ENCODE measurements at regions not wholly inside any gene's neighbourhood (a gene's known extent, or its start where the extent isn't known, plus 50 kb on each side); places are given as distances from the start of the nearest gene placed in this dataset.
A peak's percentile ranks its signal among the peaks of the same experiment; 100 is the strongest.

DNA sequence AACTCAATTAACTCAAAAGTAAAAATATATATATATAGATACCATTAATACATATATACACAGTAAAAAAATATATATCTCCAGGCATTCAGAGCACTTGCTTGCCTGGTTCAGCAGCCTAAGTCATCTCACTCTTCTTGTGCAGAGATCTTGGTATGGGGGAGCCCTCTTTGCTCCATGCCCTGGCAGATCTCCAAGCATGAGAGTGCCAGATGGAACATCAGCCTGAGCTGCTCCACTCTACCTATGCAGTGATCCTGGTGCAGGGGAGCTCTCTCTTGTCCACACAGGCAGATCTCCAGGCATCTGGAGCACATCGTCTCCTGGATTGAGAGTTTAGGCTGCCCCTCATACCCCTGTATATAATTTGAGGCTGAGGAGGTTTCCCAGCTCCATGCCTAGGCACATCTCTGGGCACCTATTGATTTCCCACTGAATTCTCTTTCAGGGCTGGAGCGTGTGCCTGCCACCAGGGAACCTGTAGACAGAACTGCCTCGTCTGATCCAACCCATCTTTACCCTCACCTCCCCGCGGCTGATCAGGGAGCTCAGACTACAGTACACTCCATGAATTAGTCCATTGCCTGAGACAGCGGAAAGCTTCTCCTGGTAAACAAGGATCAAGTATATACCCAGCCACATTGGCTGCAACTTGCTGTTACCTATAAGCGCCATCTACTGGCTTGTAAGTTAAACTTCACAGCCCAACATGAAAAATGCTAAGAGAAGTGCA is 342.4 kb upstream of the GRIA1 start:
- DNase-seq, result no peak

DNA sequence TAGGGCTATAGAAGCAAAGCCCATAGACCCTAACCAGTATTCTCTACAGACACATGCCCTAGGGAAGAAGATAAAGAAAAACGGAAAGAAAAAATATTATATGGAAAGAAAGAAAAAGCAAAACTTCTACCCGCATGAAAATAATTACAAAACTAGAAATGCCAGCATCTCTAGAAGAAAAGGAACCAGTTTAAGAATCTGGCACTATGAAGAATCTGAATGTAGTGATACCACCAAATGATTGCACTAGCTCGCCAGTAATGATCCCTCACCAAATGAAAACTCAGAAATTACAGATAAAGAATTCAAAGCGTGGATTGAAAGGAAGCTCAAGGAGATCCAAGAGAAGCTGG is 341.9 kb upstream of the GRIA1 start:
- DNase-seq, result no peak

DNA sequence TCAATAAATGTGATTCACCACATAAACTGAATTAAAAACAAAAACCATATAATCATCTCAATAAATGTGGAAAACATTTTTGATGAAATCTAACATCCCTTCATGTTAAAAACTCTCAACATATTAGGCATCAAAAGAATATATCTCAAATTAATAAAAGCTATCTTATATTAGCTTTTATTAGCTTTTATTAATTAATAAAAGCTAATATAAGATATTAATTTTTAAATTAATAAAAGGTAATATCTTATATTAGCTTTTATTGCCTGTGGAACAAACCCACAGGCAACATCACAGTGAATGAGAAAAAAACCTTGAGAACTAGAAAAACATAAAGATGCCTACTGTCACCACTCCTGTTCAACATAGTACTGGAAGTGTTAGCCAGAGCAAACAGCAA is 338.9 kb upstream of the GRIA1 start:
- no peak for DNase-seq

DNA sequence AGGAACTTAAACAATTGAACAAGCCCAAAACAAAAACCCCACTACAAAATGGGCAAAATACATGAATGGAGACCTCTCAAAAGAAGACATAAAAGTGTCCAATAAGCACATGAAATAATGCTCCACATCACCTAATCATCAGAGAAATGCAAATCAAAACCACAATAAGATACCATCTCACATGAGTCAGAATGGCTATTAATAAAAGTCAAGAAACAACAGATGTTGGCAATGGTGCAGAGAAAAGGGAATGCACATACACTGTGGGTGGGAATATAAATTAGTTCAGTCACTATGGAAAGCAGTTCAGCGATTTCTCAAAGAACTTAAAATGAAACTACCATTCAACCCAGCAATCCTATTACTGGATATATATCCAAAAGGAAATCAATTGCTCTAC is 337.4 kb upstream of the GRIA1 start:
- no peak for DNase-seq

DNA sequence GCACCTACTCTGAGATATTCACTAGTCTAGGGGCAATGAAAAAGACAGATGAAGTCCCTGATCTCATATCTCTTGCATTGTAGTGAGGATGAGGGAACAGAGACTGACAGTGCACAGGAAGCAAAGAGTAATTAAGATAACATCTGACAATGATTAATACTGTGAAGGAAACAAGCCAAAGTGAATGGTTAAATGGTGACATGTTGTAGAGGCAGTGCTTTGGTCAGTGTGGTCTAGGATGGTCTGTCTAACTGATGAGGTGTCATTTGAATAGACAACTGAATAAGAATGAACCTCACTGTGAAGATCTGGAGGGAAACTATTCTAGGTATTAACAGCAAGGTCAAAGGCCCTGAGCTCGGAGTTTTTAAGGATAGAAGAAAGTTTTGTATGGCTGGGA is 333.3 kb upstream of the GRIA1 start:
- no peak for DNase-seq

DNA sequence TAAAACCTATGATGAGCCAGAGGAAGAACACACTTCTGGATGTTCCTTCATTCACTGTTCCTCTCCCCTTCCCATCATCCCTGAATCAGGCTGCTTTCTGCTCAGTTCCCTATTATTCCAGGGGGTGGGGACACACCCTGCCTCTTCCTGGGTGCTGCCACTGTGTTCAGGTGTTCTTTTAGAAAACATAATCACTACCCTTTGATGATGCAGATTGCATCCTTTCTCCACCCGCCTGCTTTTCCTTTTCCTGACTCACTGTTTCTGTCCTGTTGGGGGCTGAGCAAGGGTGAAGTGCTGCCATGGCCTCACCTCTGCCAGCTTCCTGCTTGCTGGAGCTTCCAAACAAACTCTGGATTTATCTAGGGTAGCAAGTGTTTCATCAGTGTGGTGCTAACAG is 331.9 kb upstream of the GRIA1 start:
- DNase-seq, result no peak

DNA sequence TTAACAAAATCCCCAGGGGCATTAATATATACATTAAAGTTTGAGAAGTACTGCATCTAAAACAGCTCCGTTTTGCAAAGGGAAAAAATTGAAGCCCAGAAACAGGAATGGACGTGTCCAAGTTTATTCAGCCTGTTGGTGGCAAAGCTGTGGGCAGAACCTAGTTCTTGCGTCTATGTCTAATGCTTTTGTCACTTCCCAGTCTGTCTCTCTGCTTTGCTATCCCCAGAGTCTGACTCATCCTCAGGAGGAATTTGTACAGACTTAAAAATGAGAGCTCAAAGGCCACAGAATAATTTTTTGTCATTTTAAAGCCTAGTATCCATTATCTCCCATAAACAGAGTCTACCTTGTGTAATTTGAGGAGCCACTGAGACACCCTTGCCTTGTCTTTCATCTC is 330.9 kb upstream of the GRIA1 start:
- DNase-seq, result no peak

DNA sequence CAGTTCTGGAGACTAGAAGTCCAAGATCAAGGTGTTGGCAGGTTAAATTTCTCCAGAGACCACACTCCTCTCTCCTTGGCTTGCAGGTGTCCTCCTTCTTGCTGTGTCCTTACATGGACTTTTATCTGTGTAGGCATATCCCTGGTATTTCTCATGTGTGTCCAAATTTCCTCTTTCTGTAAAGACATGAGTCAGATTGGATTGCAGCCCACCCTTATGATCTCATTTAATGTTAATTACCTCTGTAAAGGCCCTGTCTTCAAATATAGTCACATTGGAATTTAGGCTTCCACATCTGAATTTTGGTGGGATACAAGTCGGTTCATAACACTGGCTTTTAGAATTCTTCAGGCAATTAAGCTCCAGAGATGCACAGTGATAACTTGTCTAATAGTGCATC is 322.2 kb upstream of the GRIA1 start:
- no peak for DNase-seq

DNA sequence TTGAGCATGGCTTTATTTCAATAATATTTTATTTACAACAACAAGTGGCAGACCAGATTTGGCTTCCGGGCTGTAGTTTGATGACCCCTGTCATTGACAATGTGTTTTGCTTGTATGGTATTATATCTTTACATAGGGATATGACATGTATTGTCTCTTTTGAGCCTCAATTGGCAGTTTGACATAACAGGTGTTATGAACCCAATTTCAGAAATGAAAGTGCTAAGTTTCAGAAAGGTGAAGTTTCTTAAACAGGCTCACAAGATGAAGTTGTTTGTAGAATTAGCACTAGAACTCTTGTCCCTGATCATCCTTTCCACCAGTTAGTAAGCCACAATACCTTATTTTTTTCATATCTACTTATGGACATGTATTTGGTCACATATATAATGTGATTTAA is 303.0 kb upstream of the GRIA1 start:
- DNase-seq, result no peak

DNA sequence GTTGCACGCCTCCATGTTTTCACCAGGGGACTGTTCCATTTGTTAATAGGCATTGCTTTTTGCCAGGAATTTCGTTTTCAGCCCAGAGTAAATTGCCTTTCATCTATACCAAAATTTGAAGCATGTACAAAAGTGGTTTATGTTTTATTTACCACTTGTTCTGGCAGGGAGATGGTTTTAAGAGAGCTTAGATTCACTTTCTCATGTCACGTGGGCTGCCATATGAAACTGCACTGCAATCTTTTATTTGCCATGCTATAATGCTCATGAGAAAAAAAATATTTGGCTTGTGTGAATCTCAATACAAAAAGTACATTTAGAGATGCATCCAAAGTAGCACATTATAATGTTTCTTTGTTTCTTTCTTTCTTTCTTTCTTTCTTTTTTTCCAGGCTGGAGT is 284.1 kb upstream of the GRIA1 start:
- DNase-seq, result no peak

DNA sequence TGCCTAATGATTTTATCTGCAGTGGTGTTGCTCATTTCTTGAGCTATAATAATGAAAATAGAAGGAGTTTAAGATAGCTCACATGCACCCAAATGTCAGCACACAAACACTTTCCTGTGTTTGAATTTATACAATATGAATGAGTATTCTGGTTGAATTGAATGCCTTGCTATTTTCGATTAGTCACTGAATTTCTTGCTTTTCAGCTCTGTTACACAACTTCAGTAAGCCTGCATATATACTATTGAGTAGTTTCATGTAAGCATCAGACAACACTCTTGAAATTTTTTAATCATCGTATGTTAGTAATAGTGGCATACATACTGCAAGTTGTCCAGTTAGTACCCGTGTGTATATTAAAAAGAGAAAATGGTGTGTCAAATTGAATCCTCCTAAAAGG is 281.5 kb upstream of the GRIA1 start:
- no peak for DNase-seq

DNA sequence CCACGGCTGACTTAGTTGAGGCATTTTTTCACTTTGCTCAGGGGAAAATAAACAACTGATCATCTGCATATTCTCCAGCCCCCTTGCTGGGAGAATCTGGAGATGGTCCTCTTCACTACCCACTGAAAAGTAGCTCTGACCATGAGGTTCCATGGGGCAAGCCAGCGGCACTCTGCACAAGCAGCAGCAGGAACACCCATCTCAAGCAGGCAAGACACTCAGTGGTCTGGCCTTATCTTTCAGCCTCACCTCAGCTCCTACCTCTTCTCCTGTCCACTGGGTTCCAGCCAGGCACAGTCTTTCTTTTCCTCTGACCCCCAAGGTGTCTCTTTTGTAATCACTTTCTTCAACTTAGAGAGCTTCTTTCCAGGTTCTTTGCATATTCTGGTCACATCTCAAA is 280.8 kb upstream of the GRIA1 start:
- no peak for DNase-seq

DNA sequence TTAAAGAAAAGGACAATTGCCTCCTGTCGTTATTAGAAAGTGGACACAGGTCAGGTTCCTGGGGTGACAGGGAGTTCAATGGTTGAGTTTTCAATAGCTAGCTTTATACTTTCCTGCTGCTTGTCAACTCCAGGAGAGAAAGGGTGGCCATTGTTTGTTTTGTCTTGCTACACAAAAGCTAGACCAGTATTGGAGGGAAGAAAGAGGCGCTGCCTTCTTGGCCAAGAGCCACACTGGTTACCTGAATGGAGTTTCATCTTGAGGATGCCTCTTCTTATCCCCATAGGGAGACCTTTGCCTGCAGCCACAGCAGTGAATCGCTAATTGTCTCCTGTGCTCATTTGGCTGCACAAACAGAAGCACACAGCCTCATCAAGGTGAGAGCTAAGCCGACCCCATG is 279.4 kb upstream of the GRIA1 start:
- DNase-seq, result no peak

DNA sequence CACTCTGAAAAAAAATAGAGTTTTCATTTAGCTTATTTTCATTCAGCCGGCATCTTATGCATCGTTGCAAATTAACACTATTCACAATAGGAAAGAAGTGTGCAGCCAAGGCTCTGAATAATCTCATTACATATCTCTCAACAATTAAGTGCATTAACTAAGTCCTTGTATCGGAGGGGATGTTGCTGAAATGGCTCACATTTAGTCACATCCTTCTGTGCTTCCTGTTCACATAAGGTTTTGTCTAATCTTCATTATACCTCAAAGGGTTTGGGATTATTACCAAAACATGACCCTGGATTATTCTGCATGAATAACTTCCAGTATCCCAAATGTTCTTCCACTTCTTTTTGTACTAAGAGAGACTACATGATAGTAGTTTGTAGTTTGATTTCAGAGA is 278.0 kb upstream of the GRIA1 start:
- DNase-seq, result no peak

DNA sequence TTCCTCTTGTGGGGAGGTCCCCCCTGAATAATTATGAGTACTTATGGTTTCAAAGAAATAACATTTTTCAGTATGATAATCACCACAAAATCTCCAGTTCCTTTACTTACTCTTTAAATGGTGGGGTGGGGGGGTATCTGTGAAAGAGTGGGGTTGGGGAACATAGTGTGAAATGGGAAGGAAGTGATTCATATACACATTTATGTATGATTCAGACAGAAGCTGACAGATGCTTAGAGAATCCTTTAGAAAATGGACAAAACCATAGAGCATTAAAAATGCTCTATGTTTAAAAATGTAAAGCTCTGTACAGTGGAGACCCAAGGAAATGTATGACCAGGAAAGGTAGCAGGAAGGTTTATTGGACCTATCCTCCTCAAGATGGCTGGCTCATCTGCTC is 267.5 kb upstream of the GRIA1 start:
- no peak for DNase-seq

DNA sequence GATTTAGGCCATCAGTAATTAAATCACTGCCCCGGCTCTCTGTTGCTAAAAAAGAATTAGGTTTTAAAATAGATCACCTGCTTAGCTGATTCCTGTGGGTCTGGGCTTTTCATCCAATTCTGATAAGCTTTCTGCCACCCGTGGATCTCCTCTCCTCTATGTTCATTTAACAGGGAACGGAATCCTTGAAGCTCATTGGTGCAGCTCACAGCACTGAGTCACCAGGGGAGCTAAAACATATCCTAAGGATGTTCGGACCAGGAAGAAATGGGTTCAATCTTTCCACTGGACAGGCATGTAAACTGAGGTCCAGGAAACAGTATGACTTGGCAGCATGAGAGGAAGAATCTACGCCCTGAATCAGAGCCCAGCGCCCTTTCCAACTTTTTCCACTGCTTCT is 267.1 kb upstream of the GRIA1 start:
- no peak for DNase-seq

DNA sequence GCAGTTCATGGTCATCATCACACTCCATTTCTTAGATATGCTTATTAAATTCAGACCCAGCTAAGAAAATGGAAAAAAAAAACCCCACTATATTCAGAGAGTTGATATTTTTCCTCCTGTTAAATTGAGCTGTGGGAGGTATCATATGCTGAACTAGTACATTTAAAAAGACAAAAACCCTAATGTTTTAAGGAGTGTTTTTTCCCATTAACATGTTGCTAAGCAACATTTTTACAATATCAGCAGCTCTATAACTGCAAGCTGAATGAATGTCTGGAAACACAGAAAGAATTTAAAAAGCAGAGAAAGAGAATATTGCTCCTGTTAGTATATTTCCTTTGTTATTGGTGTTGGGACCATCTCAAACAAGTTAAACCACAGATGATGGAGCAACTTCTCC is 265.8 kb upstream of the GRIA1 start:
- DNase-seq, result no peak

DNA sequence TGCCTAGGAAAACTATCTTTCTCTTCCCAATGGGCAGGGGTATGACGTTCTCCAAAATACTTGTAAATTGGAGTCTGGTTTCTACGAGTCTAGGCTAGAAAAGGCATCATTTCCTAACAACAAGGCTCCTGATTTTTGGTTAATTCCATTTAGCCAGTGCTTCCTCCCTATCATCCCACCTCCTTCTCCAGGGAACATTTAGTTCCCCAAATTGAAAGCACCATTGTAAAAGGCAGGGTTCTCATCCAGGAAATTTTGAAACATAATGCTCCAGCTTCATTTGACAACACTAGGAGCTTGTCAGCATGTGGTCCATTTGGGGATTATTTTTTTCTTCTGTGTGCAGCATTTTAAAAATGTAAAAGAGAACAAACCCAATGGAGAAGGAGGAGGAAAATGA is 256.5 kb upstream of the GRIA1 start:
- DNase-seq, result no peak

DNA sequence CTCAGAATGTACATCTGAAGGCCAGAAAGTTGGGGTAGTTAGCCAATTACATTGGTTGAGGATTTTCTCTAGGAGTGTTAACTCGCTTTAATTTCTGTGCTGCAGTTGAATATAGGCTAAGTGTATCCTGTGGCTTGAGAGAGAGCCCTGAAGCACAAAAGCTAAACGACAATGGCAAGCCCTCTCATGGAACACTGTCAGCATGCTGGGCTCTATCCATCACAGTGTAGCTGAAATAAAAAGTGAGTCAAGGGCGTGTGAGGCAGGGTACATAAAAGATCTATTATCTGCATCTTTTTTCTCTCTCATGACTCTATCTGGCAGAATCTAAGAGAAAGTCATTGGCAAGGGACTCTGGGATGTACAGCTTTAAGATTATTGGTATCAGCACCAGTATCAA is 254.2 kb upstream of the GRIA1 start:
- DNase-seq, result no peak

DNA sequence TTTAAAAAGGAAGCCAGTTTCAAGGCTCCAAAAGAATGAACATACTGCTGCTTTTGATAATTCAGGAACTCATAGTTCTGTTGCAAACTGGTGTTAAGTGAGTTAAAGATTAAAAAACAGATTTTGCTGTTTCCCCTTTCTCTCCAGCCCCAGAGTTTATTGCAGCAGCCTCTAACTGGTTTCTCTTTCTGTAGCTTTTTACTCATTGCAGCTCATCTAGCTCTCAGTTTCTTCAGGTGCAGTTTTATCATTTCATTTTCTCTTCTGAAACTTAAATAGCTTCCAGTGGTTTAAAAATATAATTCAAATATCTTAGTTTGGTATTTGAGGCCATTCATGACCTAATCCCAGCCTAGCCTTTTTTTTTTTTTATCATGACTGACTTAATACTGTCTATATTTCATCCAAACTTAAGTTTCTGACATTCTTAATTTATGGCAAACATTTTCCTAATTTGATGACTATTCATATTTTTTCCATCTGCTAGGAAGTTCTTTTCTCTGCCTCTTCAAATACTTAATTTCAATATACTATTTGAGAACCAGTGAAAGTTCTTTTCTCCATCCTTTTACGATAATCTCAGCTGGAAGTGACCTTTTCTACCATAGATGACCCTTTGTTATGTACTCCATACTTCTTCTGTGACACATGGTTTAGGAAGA is 252.7 kb upstream of the GRIA1 start:
- no peak for DNase-seq

DNA sequence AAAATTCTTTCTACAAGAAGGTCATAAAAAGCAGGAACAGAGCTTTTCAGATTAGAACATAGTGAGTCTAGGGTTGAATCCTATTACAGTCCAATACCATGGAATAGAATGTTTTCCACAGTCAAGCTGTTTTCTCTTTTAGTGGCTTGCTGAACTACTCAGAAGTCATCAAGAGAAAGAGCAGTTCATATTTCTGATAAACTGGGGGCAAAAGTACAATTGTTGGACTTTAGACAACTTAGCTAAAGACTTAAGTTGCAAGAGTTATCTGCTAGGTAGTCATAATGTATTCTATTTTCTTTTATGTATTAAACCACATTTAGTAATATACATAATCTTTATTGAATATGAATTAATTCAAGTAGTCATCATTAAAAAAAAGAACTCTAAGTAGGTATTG is 233.1 kb upstream of the GRIA1 start:
- no peak for DNase-seq

DNA sequence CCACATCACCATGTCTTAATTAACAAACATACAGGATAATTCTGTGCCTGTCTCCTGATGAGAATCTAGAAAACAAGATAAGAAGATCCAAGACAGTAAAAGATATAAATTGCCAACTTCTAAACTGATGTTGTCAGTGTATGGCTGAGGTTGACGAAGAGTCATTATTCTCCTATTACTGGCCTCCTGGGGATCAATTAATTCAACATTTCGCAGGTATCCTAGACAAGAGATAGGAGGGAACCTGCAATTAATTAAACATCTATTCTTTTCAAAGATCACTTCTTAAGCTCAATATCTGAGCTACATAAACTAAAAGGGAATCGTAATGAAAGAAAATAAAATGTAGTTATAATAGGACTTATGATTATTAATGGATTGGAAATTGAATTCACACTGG is 232.0 kb upstream of the GRIA1 start:
- DNase-seq, result no peak

DNA sequence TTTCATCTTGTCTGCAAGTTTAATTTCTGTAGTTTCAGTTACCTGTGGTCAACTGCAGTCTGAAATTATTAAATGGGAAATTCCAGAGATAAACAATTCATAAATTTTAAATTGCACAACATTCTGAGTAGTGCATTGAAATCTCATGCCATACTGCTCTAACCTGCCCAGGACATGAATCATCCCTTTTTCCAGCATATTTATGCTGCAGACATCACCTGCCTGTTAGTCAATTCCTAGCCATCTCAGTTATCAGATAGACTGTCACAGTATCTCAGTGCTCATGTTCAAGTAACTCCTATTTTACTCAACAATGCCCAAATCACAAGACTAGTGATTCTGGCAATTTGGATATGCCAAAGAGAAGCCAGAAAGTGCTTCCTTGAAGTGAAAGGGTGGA is 223.0 kb upstream of the GRIA1 start:
- no peak for DNase-seq

DNA sequence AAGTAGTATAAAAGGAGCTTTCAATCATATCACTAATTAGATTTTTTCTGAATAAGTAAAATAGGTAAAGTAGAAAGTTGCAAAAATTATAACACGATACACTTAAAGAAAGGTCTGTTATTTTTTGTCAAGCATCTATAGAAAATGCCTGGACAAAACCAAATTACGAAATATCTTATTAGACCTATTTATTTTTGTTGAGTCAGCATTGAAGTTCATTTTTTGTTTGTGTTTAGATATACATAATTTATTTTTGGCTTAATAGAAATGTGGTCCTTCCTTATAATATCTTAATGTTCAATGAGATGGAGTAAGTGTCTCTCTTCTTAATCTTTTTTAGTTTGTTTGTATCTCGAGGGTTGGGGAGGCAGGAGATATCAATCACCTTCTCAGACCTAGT is 214.8 kb upstream of the GRIA1 start:
- no peak for DNase-seq

DNA sequence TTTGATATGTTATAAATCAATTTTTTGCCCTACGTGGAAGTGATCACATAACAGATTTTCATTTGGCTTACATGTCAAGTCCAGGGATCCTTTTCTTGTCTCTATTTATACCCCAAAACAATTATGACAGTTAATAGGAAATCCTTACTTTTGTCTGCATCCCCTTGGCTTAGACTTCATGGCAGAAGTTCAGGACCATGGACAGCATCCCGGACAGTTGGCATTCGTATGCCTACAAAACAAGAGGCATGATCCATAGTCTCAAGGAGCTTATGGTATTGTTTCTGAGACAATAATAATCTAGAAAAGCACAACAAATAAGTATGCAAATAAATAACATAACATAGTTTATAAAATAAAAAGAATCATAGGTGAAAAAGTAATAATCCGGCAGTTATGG is 214.3 kb upstream of the GRIA1 start:
- DNase-seq, result peak; percentile 65
